Spleen (tissue), 7 donors: ENCODE measurements at regions not wholly inside any gene's neighbourhood (a gene's known extent, or its start where the extent isn't known, plus 50 kb on each side); places are given as distances from the start of the nearest gene placed in this dataset.

Source experiments
- CTCF ChIP-seq, 11 experiments: fragments of 200-600 bp in 7 of 11; fragments of 450-650 bp in 4 of 11; sonication (generic) in 4 of 11; IDR thresholded peaks in 8 of 11; conservative IDR thresholded peaks in 3 of 11; 1 replicate in 7 of 11; 2 replicates in 4 of 11; pipeline versions ENCODE4 v1.4.0 to v1.8.0; 2016 to 2021; ENCODE audit warnings: antibody characterized with exemption in 11 of 11, inconsistent platforms in 4 of 11, mild to moderate bottlenecking in 1 of 11
- POLR2A ChIP-seq, 3 donors: fragments of 450-650 bp; IDR thresholded peaks; one replicate each; pipeline ENCODE4 v1.5.1; 2017; ENCODE audit warnings: antibody characterized with exemption in 3 of 3, mild to moderate bottlenecking in 1 of 3
- POLR2AphosphoS5 ChIP-seq, 3 donors: sonication (generic); formaldehyde crosslinking; IDR thresholded peaks; one replicate each; pipeline ENCODE4 v1.5.1; 2017; ENCODE audit warnings: antibody characterized with exemption in 3 of 3
- donor health status: DM: no; HTN: no; CAD: no; lungs with moderate emphysema.
- donor health status: DM: no; HTN: no; CAD: no.
- donor health status: DM: no; HTN: no; CAD: no.

DNA sequence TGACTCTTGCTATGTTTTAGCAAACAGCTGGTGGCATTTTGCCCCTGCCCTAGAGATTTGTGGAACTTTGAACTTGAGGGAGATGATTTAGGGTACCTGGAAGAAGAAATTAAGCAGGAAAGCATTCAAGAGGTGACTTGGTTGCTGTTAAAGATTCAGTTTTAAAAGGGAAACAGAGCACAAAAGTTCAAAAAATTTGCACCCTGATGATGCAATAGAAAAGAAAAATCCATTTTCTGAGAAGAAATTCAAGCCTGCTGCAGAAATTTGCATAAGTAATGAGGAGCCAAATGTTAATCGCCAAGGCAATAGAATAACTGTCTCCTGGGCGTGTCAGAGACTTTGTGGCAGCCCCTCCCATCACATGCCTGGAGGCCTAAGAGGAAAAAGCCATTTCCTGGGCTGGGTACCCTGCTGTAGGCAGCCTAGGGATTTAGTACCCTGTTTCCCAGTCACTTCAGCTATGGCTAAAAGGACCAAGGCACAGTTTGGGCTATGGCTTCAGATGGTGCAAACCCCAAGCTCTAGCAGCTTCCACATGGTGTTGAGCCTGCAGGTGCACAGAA, 958.5 kb upstream of the MIR17HG start:
- TF ChIP-seq CTCF (IDR thresholded peaks at IDR 0.05 in 8 of 11, conservative IDR thresholded peaks at IDR 0.05 in 3 of 11) (no peak), POLR2AphosphoS5 (IDR thresholded peaks at IDR 0.05) (no peak), POLR2A (IDR thresholded peaks at IDR 0.05) (no peak)
